H9 (cell line): ENCODE measurements at regions not wholly inside any gene's neighbourhood (a gene's known extent, or its start where the extent isn't known, plus 50 kb on each side); places are given as distances from the start of the nearest gene placed in this dataset.

Experiments used
- DNase-seq: peaks from one replicate; pipeline ENCODE4 v3.0.0-alpha.2; 2017
- H2AFZ ChIP-seq: one replicate; pipeline ENCODE4 v1.6.1; 2013; ENCODE audit warnings: mild to moderate bottlenecking, low read length, control low read depth, moderate library complexity
- H2AK5ac ChIP-seq: 2 replicates; pipeline ENCODE4 v1.6.1; 2013; ENCODE audit warnings: low read length, control low read depth, mixed read lengths; ENCODE audit not compliant: insufficient read length
- H2BK120ac ChIP-seq: one replicate; pipeline ENCODE4 v1.6.1; 2013; ENCODE audit warnings: low read depth, mild to moderate bottlenecking, low read length, control low read depth, inconsistent platforms; ENCODE audit not compliant: poor library complexity, severe bottlenecking
- H2BK12ac ChIP-seq: 2 replicates; pipeline ENCODE4 v1.6.1; 2013; ENCODE audit warnings: low read length, control low read depth, mixed read lengths, low read depth; ENCODE audit not compliant: insufficient read length
- H2BK15ac ChIP-seq: 2 replicates; pipeline ENCODE4 v1.6.1; 2013; ENCODE audit warnings: low read depth, low read length, control low read depth
- H2BK20ac ChIP-seq: one replicate; pipeline ENCODE4 v1.6.1; 2013; ENCODE audit warnings: low read depth, mild to moderate bottlenecking, low read length, control low read depth, inconsistent platforms; ENCODE audit not compliant: poor library complexity, severe bottlenecking
- H2BK5ac ChIP-seq: 2 replicates; pipeline ENCODE4 v1.6.1; 2013; ENCODE audit warnings: low read length, control low read depth, mixed read lengths; ENCODE audit not compliant: insufficient read length
- H3K14ac ChIP-seq: 2 replicates; pipeline ENCODE4 v1.6.1; 2013; ENCODE audit warnings: low read length, control low read depth; ENCODE audit not compliant: insufficient read depth
- H3K18ac ChIP-seq: 2 replicates; pipeline ENCODE4 v1.6.1; 2013; ENCODE audit warnings: low read depth, mild to moderate bottlenecking, mixed read lengths, low read length, control low read depth; ENCODE audit not compliant: insufficient read length
- H3K23ac ChIP-seq: 2 replicates; pipeline ENCODE4 v1.6.1; 2013; ENCODE audit warnings: low read length, control low read depth, mixed read lengths, low read depth; ENCODE audit not compliant: insufficient read length
- H3K23me2 ChIP-seq: 2 replicates; pipeline ENCODE4 v1.6.1; 2013; ENCODE audit warnings: low read depth, mild to moderate bottlenecking, mixed read lengths, low read length, control low read depth; ENCODE audit not compliant: insufficient read length, poor library complexity, severe bottlenecking
- H3K27ac ChIP-seq: 2 replicates; pipeline ENCODE4 v1.5.1; 2013; ENCODE audit warnings: low read length, control low read depth, mixed read lengths, low read depth; ENCODE audit not compliant: insufficient read length
- H3K27me3 ChIP-seq: 2 replicates; pipeline ENCODE4 v1.6.1; 2013; ENCODE audit warnings: low read length, control low read depth, inconsistent platforms; ENCODE audit not compliant: insufficient read depth
- H3K4ac ChIP-seq: 2 replicates; pipeline ENCODE4 v1.6.1; 2013; ENCODE audit warnings: low read depth, mild to moderate bottlenecking, control low read depth, inconsistent platforms, low read length, moderate library complexity
- H3K4me1 ChIP-seq: 2 replicates; pipeline ENCODE4 v1.6.1; 2013; ENCODE audit warnings: low read length, control low read depth, inconsistent platforms; ENCODE audit not compliant: insufficient read depth
- H3K4me2 ChIP-seq: 2 replicates; pipeline ENCODE4 v1.6.1; 2013; ENCODE audit warnings: low read length, control low read depth, mixed read lengths; ENCODE audit not compliant: insufficient read length, insufficient read depth
- H3K56ac ChIP-seq: 2 replicates; pipeline ENCODE4 v1.6.1; 2013; ENCODE audit warnings: low read depth, mild to moderate bottlenecking, mixed read lengths, low read length, control low read depth; ENCODE audit not compliant: insufficient read length
- H3K79me1 ChIP-seq: 2 replicates; pipeline ENCODE4 v1.6.1; 2013; ENCODE audit warnings: low read depth, mild to moderate bottlenecking, moderate library complexity, low read length, control low read depth, inconsistent platforms; ENCODE audit not compliant: insufficient read depth, poor library complexity, severe bottlenecking
- H3K79me2 ChIP-seq: 2 replicates; pipeline ENCODE4 v1.6.1; 2013; ENCODE audit warnings: low read length, control low read depth, inconsistent platforms; ENCODE audit not compliant: insufficient read depth
- H3K9ac ChIP-seq: 2 replicates; pipeline ENCODE4 v1.6.1; 2013; ENCODE audit warnings: low read length, control low read depth, mixed read lengths; ENCODE audit not compliant: insufficient read length; ENCODE audit errors: extremely low read depth
- H3K9me3 ChIP-seq: one replicate; pipeline ENCODE4 v1.6.1; 2013; ENCODE audit warnings: low read depth, low read length, inconsistent platforms; ENCODE audit not compliant: control insufficient read depth
- H3T11ph ChIP-seq: one replicate; pipeline ENCODE4 v1.6.1; 2013; ENCODE audit warnings: mild to moderate bottlenecking, low read length, control low read depth, inconsistent platforms
- H4K20me1 ChIP-seq: one replicate; pipeline ENCODE4 v1.6.1; 2013; ENCODE audit not compliant: control insufficient read depth, insufficient read length, insufficient read depth
- H4K5ac ChIP-seq: 2 replicates; pipeline ENCODE4 v1.6.1; 2013; ENCODE audit warnings: low read depth, mild to moderate bottlenecking, mixed read lengths, low read length, control low read depth; ENCODE audit not compliant: insufficient read length
- H4K8ac ChIP-seq: replicated peaks from 2 replicates; pipeline ENCODE4 v1.6.1; 2013; ENCODE audit warnings: low read length, control low read depth, mixed read lengths, low read depth; ENCODE audit not compliant: insufficient read length
- H4K91ac ChIP-seq: 2 replicates; pipeline ENCODE4 v1.6.1; 2013; ENCODE audit warnings: low read depth, mild to moderate bottlenecking, moderate library complexity, mixed read lengths, low read length, control low read depth; ENCODE audit not compliant: insufficient read length
- H3K27ac Mint-ChIP-seq, 3 experiments: 2 replicates in 2 of 3; 3 replicates in 1 of 3; pipeline ENCODE4 v1.8.0; 2020 to 2021; ENCODE audit warnings: mixed read lengths in 3 of 3, mild to moderate bottlenecking in 1 of 3, moderate library complexity in 1 of 3
- H3K27me3 Mint-ChIP-seq: 2 replicates; pipeline ENCODE4 v1.8.0; 2021; ENCODE audit warnings: low read depth, mild to moderate bottlenecking, moderate library complexity, mixed read lengths
- H3K36me3 Mint-ChIP-seq, 3 experiments: 2 replicates in 2 of 3; 3 replicates in 1 of 3; pipeline ENCODE4 v1.8.0; 2020 to 2021; ENCODE audit warnings: low read depth in 3 of 3, mixed read lengths in 3 of 3; ENCODE audit not compliant: insufficient read depth in 1 of 3
- H3K4me1 Mint-ChIP-seq, 2 experiments: 2 replicates each; pipeline ENCODE4 v1.8.0; 2020; ENCODE audit warnings: mixed read lengths in 2 of 2
- H3K4me3 Mint-ChIP-seq, 2 experiments: 2 replicates in 1 of 2; 3 replicates in 1 of 2; pipeline ENCODE4 v1.8.0; 2020 to 2021; ENCODE audit warnings: mild to moderate bottlenecking in 2 of 2, mixed read lengths in 2 of 2, moderate library complexity in 1 of 2
- H3K9me3 Mint-ChIP-seq, 2 experiments: 2 replicates in 1 of 2; 3 replicates in 1 of 2; pipeline ENCODE4 v1.8.0; 2020; ENCODE audit warnings: mild to moderate bottlenecking in 2 of 2, mixed read lengths in 2 of 2, moderate library complexity in 1 of 2
- WGBS: extraction: QIAGEN DNeasy Blood & Tissue Kit; methylation state at CpG from one replicate; pipeline ENCODE4 v1.1.7; 2013; ENCODE audit warnings: missing lambda C conversion rate, low lambda C conversion rate, mixed read lengths; ENCODE audit not compliant: insufficient read length; ENCODE audit errors: extremely low coverage; 5-methylcytosine and 5-hydroxymethylcytosine counted together
- TF ChIP-seq, protein P1 (sequence below): fragments of 200-600 bp; sonication (generic); conservative IDR thresholded peaks from 3 replicates; pipeline ENCODE4 v1.8.0; 2021; ENCODE audit warnings: antibody characterized with exemption, mild to moderate bottlenecking

DNA sequence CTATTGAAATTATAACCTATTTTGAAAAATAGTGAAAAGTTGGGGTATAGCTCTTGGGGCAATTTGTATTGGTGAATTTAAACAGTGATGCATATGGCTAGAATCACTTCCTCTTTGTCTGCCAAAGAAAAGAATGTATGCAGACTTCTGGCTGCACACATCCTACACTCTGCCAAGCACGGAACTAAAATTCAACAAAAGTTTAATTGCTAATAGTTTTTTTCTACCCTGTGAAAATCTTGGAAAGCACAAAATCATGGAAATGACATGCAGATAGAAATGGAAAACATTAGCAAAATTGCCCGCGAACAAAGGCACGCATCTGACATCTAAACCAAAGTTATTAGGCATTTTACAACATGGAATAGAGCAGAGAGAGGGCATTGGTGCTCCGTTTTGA, 106.4 kb upstream of the PDE10A start:
- no peaks in the 10 kb centered on the region for H3K23me2 ChIP-seq
- no peak overlapping the region for H2BK120ac ChIP-seq
- no peak overlapping the region for H3K14ac ChIP-seq
- no peaks in the 10 kb centered on the region for H4K20me1 ChIP-seq
- no peaks in the 10 kb centered on the region; a peak in 1 of 4 replicates for H3K4me1 Mint-ChIP-seq
- H3K4me1 ChIP-seq, result no peaks in the 10 kb centered on the region
- no peak overlapping the region for H3K4me3 Mint-ChIP-seq
- 0 out of 2 replicates have a peak, but pooled peaks cover 2% of the 10 kb centered on the region for H3K27me3 ChIP-seq
- H3K18ac ChIP-seq, result no peak overlapping the region
- no peak overlapping the region for H3T11ph ChIP-seq
- DNase-seq, result no peak
- no peak overlapping the region for H4K91ac ChIP-seq
- no peak overlapping the region for H3K27ac Mint-ChIP-seq
- no peak overlapping the region for H2BK20ac ChIP-seq
- no peaks in the 10 kb centered on the region for H3K9me3 ChIP-seq
- H4K8ac ChIP-seq, result no peak overlapping the region
- H3K56ac ChIP-seq, result no peak overlapping the region
- no peak overlapping the region for H3K27ac ChIP-seq
- no peaks in the 10 kb centered on the region for H3K79me2 ChIP-seq
- no peaks in the 10 kb centered on the region for H3K79me1 ChIP-seq
- no peaks in the 10 kb centered on the region; a peak in 2 of 7 replicates for H3K36me3 Mint-ChIP-seq
- H3K4ac ChIP-seq, result no peak overlapping the region
- TF ChIP-seq, protein P1, sequence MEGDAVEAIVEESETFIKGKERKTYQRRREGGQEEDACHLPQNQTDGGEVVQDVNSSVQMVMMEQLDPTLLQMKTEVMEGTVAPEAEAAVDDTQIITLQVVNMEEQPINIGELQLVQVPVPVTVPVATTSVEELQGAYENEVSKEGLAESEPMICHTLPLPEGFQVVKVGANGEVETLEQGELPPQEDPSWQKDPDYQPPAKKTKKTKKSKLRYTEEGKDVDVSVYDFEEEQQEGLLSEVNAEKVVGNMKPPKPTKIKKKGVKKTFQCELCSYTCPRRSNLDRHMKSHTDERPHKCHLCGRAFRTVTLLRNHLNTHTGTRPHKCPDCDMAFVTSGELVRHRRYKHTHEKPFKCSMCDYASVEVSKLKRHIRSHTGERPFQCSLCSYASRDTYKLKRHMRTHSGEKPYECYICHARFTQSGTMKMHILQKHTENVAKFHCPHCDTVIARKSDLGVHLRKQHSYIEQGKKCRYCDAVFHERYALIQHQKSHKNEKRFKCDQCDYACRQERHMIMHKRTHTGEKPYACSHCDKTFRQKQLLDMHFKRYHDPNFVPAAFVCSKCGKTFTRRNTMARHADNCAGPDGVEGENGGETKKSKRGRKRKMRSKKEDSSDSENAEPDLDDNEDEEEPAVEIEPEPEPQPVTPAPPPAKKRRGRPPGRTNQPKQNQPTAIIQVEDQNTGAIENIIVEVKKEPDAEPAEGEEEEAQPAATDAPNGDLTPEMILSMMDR, result no peak
- H2BK12ac ChIP-seq, result no peak overlapping the region
- H2AK5ac ChIP-seq, result no peak overlapping the region
- H2AFZ ChIP-seq, result no peak overlapping the region
- H3K9ac ChIP-seq, result no peak overlapping the region
- peaks cover 44% of the 10 kb centered on the region for H3K27me3 Mint-ChIP-seq
- no peaks in the 10 kb centered on the region for H3K9me3 Mint-ChIP-seq
- no CpG with 5 or more reads among the region's 5 CpGs for WGBS
- H3K23ac ChIP-seq, result no peak overlapping the region
- H2BK15ac ChIP-seq, result no peak overlapping the region
- no peak overlapping the region for H3K4me2 ChIP-seq
- H4K5ac ChIP-seq, result no peak overlapping the region
- H2BK5ac ChIP-seq, result no peak overlapping the region
